ENCODE measurements at regions not wholly inside any gene's neighbourhood (a gene's known extent, or its start where the extent isn't known, plus 50 kb on each side); places are given as distances from the start of the nearest gene placed in this dataset.

- Histone ChIP-seq H3K9ac (ENCODE audit: control insufficient read depth, insufficient read depth, low read length) (no peak overlapping the region), H3K27me3 (replicated peaks in 1 of 2; ENCODE audit: control insufficient read depth in 2 of 2, insufficient read depth in 2 of 2, low read length in 1 of 2) (no peaks in the 10 kb centered on the region), H3K79me2 (ENCODE audit: control insufficient read depth, insufficient read depth, low read length) (no peaks in the 10 kb centered on the region), H4K20me1 (ENCODE audit: control insufficient read depth, insufficient read depth) (no peaks in the 10 kb centered on the region), H3K4me3 (no peak overlapping the region), H2AFZ (ENCODE audit: control insufficient read depth, low read depth, low read length) (no peak overlapping the region), H3K4me1 (ENCODE audit: control insufficient read depth, insufficient read depth, low read length) (no peaks in the 10 kb centered on the region), H3K9me3 (replicated peaks; ENCODE audit: control insufficient read depth, insufficient read depth, low read length) (no peaks in the 10 kb centered on the region), H3K36me3 (ENCODE audit: control insufficient read depth in 2 of 2, insufficient read depth in 2 of 2, low read length in 1 of 2) (no peaks in the 10 kb centered on the region), H3K27ac (ENCODE audit: control insufficient read depth, insufficient read depth) (no peak overlapping the region), H3K4me2 (ENCODE audit: control insufficient read depth, insufficient read depth) (no peak overlapping the region)
- ChIA-PET RAD21 (ENCODE audit: unreplicated experiment) (no interaction called here), SMC1A (ENCODE audit: uncharacterized antibody, unreplicated experiment) (no interaction called here), POLR2A (no interaction called here), CTCF (no interaction called here)
- ATAC-seq (no peak), DNase-seq (ENCODE audit: low read depth, low spot score) (no peak), FAIRE-seq (no peak)
- WGBS (ENCODE audit: insufficient coverage, insufficient replicate concordance, low lambda C conversion rate, missing lambda C conversion rate) = 21% methylated on average over 2 of the region's 2 CpGs
- BruUV-seq (replicated peaks) = no TSS peak
- intact Hi-C loops (cut with micrococcal nuclease; ENCODE audit: unreplicated experiment) = no loop called here
- no peak for TF ChIP-seq ZNF592 (IDR thresholded peaks at IDR 0.05)
- TF ChIP-seq USF2 (IDR thresholded peaks at IDR 0.05; ENCODE audit: borderline replicate concordance, low read depth, low read length) = no peak
- TF ChIP-seq SMAD1 (IDR thresholded peaks at IDR 0.05; ENCODE audit: low read depth, partially characterized antibody) = no peak
- no peak for TF ChIP-seq ESRRA (IDR thresholded peaks at IDR 0.05; ENCODE audit: low read length)
- TF ChIP-seq CTCF (IDR thresholded peaks at IDR 0.05 in 2 of 3, conservative IDR thresholded peaks at IDR 0.05 in 1 of 3; ENCODE audit: control insufficient read depth in 2 of 3, extremely low read depth in 1 of 3, insufficient read depth in 1 of 3, low read depth in 3 of 3, low read length in 3 of 3) = no peak
- TF ChIP-seq NR2F1 (conservative IDR thresholded peaks at IDR 0.05) = no peak
- TF ChIP-seq RCOR1 (conservative IDR thresholded peaks at IDR 0.05; ENCODE audit: low read depth, low read length) = no peak
- no peak for TF ChIP-seq HDAC2 (IDR thresholded peaks at IDR 0.05)
- TF ChIP-seq USF1 (IDR thresholded peaks at IDR 0.05; ENCODE audit: borderline replicate concordance, extremely low read length, insufficient read depth, low read depth, low read length) = no peak
- TF ChIP-seq CBFB (IDR thresholded peaks at IDR 0.05; ENCODE audit: low read depth) = no peak
- no peak for TF ChIP-seq NFXL1 (IDR thresholded peaks at IDR 0.05; ENCODE audit: borderline replicate concordance)
- no peak for TF ChIP-seq PML (IDR thresholded peaks at IDR 0.05; ENCODE audit: low read length)
- TF ChIP-seq IKZF1 (conservative IDR thresholded peaks at IDR 0.05) = no peak
- TF ChIP-seq ASH2L (IDR thresholded peaks at IDR 0.05; ENCODE audit: borderline replicate concordance, low read depth) = no peak
- TF ChIP-seq NFYA (IDR thresholded peaks at IDR 0.05; ENCODE audit: borderline replicate concordance, low read depth, low read length) = no peak
- TF ChIP-seq SIN3A (IDR thresholded peaks at IDR 0.05; ENCODE audit: low read depth, low read length) = no peak
- in situ Hi-C loops (cut with MboI) = no loop called here
Measured at GRCh38 chr14:87437158-87437557, 555.8 kb downstream of the GALC start.
